Transverse colon (tissue), 4 donors: ENCODE measurements at regions not wholly inside any gene's neighbourhood (a gene's known extent, or its start where the extent isn't known, plus 50 kb on each side); places are given as distances from the start of the nearest gene placed in this dataset.
A peak's percentile ranks its signal among the peaks of the same experiment; 100 is the strongest.

Source experiments
- DNase-seq: peaks from one replicate; pipeline ENCODE4 v3.0.0-alpha.2; 2019
- H3K27ac ChIP-seq, 4 donors: fragments of 200-600 bp; sonication (generic); 2 replicates each; pipeline ENCODE4 v1.5.1; 2016 to 2018; ENCODE audit warnings: inconsistent platforms in 4 of 4
- H3K27me3 ChIP-seq: fragments of 200-600 bp; sonication (generic); 2 replicates; pipeline ENCODE4 v1.5.1; 2017; ENCODE audit warnings: inconsistent platforms
- H3K36me3 ChIP-seq, 4 donors: fragments of 200-600 bp; sonication (generic); 2 replicates each; pipeline ENCODE4 v1.5.1; 2017 to 2019; ENCODE audit warnings: inconsistent platforms in 4 of 4
- H3K4me1 ChIP-seq, 4 donors: fragments of 200-600 bp; sonication (generic); 2 replicates each; pipeline ENCODE4 v1.5.1; 2017 to 2020; ENCODE audit warnings: inconsistent platforms in 4 of 4
- H3K4me3 ChIP-seq, 4 donors: fragments of 200-600 bp; sonication (generic); 1 replicate in 1 of 4; 2 replicates in 3 of 4; pipeline versions ENCODE4 v1.5.1 to v1.6.1; 2017 to 2019; ENCODE audit warnings: inconsistent platforms in 4 of 4
- H3K9me3 ChIP-seq, 2 donors: fragments of 200-600 bp; sonication (generic); 2 replicates each; pipeline ENCODE4 v1.5.1; 2017 to 2019; ENCODE audit warnings: inconsistent platforms in 2 of 2
- CTCF ChIP-seq, 5 experiments: fragments of 200-600 bp in 3 of 5; fragments of 450-650 bp in 2 of 5; sonication (generic) in 3 of 5; IDR thresholded peaks; 1 replicate in 2 of 5; 2 replicates in 3 of 5; pipeline ENCODE4 v1.5.1; 2016 to 2017; ENCODE audit warnings: antibody characterized with exemption in 5 of 5, inconsistent platforms in 3 of 5, mild to moderate bottlenecking in 2 of 5, moderate library complexity in 1 of 5
- EP300 ChIP-seq: sonication (generic); formaldehyde crosslinking; IDR thresholded peaks from one replicate; pipeline ENCODE4 v1.6.1; 2017; ENCODE audit warnings: antibody characterized with exemption, low read depth
- POLR2A ChIP-seq: fragments of 450-650 bp; IDR thresholded peaks from one replicate; pipeline ENCODE4 v1.6.1; 2016; ENCODE audit warnings: antibody characterized with exemption, mild to moderate bottlenecking, moderate library complexity
- POLR2AphosphoS5 ChIP-seq, 3 donors: sonication (generic); formaldehyde crosslinking; IDR thresholded peaks; one replicate each; pipeline ENCODE4 v1.6.1; 2016; ENCODE audit warnings: antibody characterized with exemption in 3 of 3
- WGBS, 2 donors: methylation state at CpG; one replicate each; pipeline ENCODE4 v1.1.5; 2018; ENCODE audit warnings: low coverage in 1 of 2; 5-methylcytosine and 5-hydroxymethylcytosine counted together
- in situ Hi-C, 4 donors: fragments of 200-750 bp; cut with MboI; loops; one replicate each; pipeline versions ENCODE4 v1.15.0 to v1.15.1; 2017; ENCODE audit warnings: low sequenced_read_pairs in 3 of 4, low pct_ligation_motif_present in 1 of 4, low pct_unique_long_range_greater_than_20kb in 1 of 4
- intact Hi-C: fragments of 100-400 bp; cut with DNase I; formaldehyde crosslinking; loops from one replicate; pipeline ENCODE4 v1.15.1; 2023; ENCODE audit warnings: low total_unique reads

- in situ Hi-C loops (no loop called here), intact Hi-C loops (no loop called here)
- H3K9me3 ChIP-seq = no peaks in the 10 kb centered on the region
- no peak for TF ChIP-seq POLR2A
- TF ChIP-seq POLR2AphosphoS5 (IDR thresholded peaks at IDR 0.05) = no peak
- TF ChIP-seq CTCF (IDR thresholded peaks at IDR 0.05) = no peak
- TF ChIP-seq EP300 = no peak
- WGBS, 2 donors = 29 to 55% methylated on average over 1 of the region's 1 CpG
- H3K27me3 ChIP-seq = no peaks in the 10 kb centered on the region
- peak overlapping the region in 1 of 4 donors; percentile 15 for H3K27ac ChIP-seq
- no peaks in the 10 kb centered on the region for H3K36me3 ChIP-seq
- H3K4me1 ChIP-seq = no peaks in the 10 kb centered on the region
- DNase-seq = no peak
- H3K4me3 ChIP-seq = no peak overlapping the region
Measured at GRCh38 chr4:137608085-137608484, 75.8 kb upstream of the PCDH18 start.

GRCh38 chr4:137602436-137602835 is 70.1 kb upstream of the PCDH18 start:
- no peaks in the 10 kb centered on the region for H3K9me3 ChIP-seq
- H3K36me3 ChIP-seq = no peaks in the 10 kb centered on the region
- peaks cover 0 to 5% (median 0%) of the 10 kb centered on the region in 4 donors for H3K4me1 ChIP-seq
- TF ChIP-seq POLR2A (no peak), CTCF (IDR thresholded peaks at IDR 0.05) (no peak), POLR2AphosphoS5 (IDR thresholded peaks at IDR 0.05) (no peak), EP300 (no peak)
- in situ Hi-C loops = no loop called here
- no peak overlapping the region for H3K4me3 ChIP-seq
- 52 to 60% methylated on average over 2 of the region's 2 CpGs for WGBS, 2 donors
- H3K27me3 ChIP-seq = no peaks in the 10 kb centered on the region
- intact Hi-C loops = no loop called here
- DNase-seq = no peak
- H3K27ac ChIP-seq = no peak overlapping the region

GRCh38 chr4:137601934-137602333 is 69.6 kb upstream of the PCDH18 start:
- DNase-seq = no peak
- Histone ChIP-seq H3K36me3 (no peaks in the 10 kb centered on the region), H3K27me3 (no peaks in the 10 kb centered on the region), H3K9me3 (no peaks in the 10 kb centered on the region), H3K27ac (no peak overlapping the region), H3K4me3 (no peak overlapping the region), H3K4me1 (peaks cover 0 to 5% (median 0%) of the 10 kb centered on the region in 4 donors)
- WGBS, 2 donors = 37 to 56% methylated on average over 1 of the region's 1 CpG
- in situ Hi-C loops (no loop called here), intact Hi-C loops (no loop called here)
- no peak for TF ChIP-seq EP300
- TF ChIP-seq POLR2AphosphoS5 (IDR thresholded peaks at IDR 0.05) = no peak

- intact Hi-C loops (no loop called here), in situ Hi-C loops (no loop called here)
- no peaks in the 10 kb centered on the region for H3K27me3 ChIP-seq
- 64 to 71% methylated on average over 1 of the region's 1 CpG for WGBS, 2 donors
- DNase-seq = no peak
- no peak for TF ChIP-seq POLR2AphosphoS5 (IDR thresholded peaks at IDR 0.05)
- TF ChIP-seq CTCF (IDR thresholded peaks at IDR 0.05) = no peak
- no peak for TF ChIP-seq POLR2A
- no peak for TF ChIP-seq EP300
- H3K4me1 ChIP-seq = peaks cover 0 to 5% (median 0%) of the 10 kb centered on the region in 4 donors
- H3K9me3 ChIP-seq = no peaks in the 10 kb centered on the region
- no peak overlapping the region for H3K4me3 ChIP-seq
- H3K36me3 ChIP-seq = no peaks in the 10 kb centered on the region
- no peak overlapping the region for H3K27ac ChIP-seq
Measured at GRCh38 chr4:137599734-137600133, 67.4 kb upstream of the PCDH18 start.

- no peak overlapping the region for H3K27ac ChIP-seq
- intact Hi-C loops = no loop called here
- H3K4me1 ChIP-seq = peaks cover 0 to 5% (median 0%) of the 10 kb centered on the region in 4 donors
- in situ Hi-C loops = no loop called here
- no peak for TF ChIP-seq POLR2A
- no peak for TF ChIP-seq CTCF (IDR thresholded peaks at IDR 0.05)
- TF ChIP-seq EP300 = no peak
- no peak for TF ChIP-seq POLR2AphosphoS5 (IDR thresholded peaks at IDR 0.05)
- H3K36me3 ChIP-seq = no peaks in the 10 kb centered on the region
- H3K4me3 ChIP-seq = no peak overlapping the region
- no peak for DNase-seq
- no peaks in the 10 kb centered on the region for H3K27me3 ChIP-seq
- no peaks in the 10 kb centered on the region for H3K9me3 ChIP-seq
- WGBS, 2 donors = 40 to 48% methylated on average over 3 of the region's 3 CpGs
Measured at GRCh38 chr4:137597752-137598430, 65.6 kb upstream of the PCDH18 start.
